Uterus (tissue), 3 donors: ENCODE measurements at regions not wholly inside any gene's neighbourhood (a gene's known extent, or its start where the extent isn't known, plus 50 kb on each side); places are given as distances from the start of the nearest gene placed in this dataset.

Experiments
- DNase-seq, 2 donors: peaks; one replicate each; pipeline ENCODE4 v3.0.0-alpha.2; 2019 to 2020
- H3K27ac ChIP-seq, 2 donors: fragments of 200-600 bp; sonication (generic); 1 replicate in 1 of 2; 2 replicates in 1 of 2; pipeline ENCODE4 v1.5.1; 2016 to 2018
- H3K27me3 ChIP-seq, 2 donors: fragments of 200-600 bp; sonication (generic); one replicate each; pipeline ENCODE4 v1.5.1; 2018 to 2019; ENCODE audit warnings: control low read depth in 1 of 2
- H3K36me3 ChIP-seq, 2 donors: fragments of 200-600 bp; sonication (generic); one replicate each; pipeline ENCODE4 v1.5.1; 2019; ENCODE audit warnings: control low read depth in 1 of 2
- H3K4me1 ChIP-seq, 2 donors: fragments of 200-600 bp; sonication (generic); one replicate each; pipeline ENCODE4 v1.5.1; 2018 to 2019; ENCODE audit warnings: control low read depth in 1 of 2
- H3K4me3 ChIP-seq, 2 donors: fragments of 200-600 bp; sonication (generic); 1 replicate in 1 of 2; 2 replicates in 1 of 2; pipeline ENCODE4 v1.5.1; 2018 to 2019; ENCODE audit warnings: mild to moderate bottlenecking in 1 of 2
- H3K9me3 ChIP-seq, 2 donors: fragments of 200-600 bp; sonication (generic); one replicate each; pipeline ENCODE4 v1.5.1; 2019; ENCODE audit warnings: control low read depth in 1 of 2
- POLR2A ChIP-seq, 2 donors: fragments of 450-650 bp; IDR thresholded peaks; one replicate each; pipeline ENCODE4 v1.6.1; 2016; ENCODE audit warnings: antibody characterized with exemption in 2 of 2, mild to moderate bottlenecking in 1 of 2, moderate library complexity in 1 of 2
- intact Hi-C: fragments of 100-400 bp; cut with DNase I; formaldehyde crosslinking; loops from one replicate; pipeline ENCODE4 v1.15.1; 2023; ENCODE audit warnings: low total_unique reads
- TF ChIP-seq, protein P1 (sequence below), 4 experiments: fragments of 200-600 bp in 2 of 4; fragments of 450-650 bp in 2 of 4; sonication (generic) in 2 of 4; IDR thresholded peaks; one replicate each; pipeline ENCODE4 v1.5.1; 2016 to 2019; ENCODE audit warnings: antibody characterized with exemption in 4 of 4, mild to moderate bottlenecking in 2 of 4, moderate library complexity in 1 of 4
- donor health status: DM: yes; HTN: yes; CAD: no.

DNA sequence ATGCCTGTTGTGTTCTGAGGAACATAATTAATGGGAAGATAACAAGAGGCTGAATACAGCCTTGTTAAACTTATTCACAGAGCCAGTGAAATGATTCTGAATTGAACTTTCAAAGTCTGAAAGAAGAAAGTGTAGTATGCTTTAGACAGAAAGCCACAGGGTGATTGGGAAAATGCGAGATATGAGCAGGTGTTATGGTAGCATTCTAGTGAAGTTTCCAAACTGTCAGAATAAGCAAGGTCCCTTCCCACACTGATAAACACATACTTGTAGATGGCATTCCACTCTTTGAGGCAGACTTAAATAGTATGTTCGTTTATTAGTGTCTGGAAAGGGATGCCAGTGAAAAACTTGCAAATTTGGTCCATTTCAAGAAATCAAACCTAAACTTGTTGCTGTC lies 70.5 kb upstream of the ITPRID2 start:
- Histone ChIP-seq H3K9me3 (no peaks in the 10 kb centered on the region), H3K27me3 (no peaks in the 10 kb centered on the region), H3K27ac (no peak overlapping the region), H3K36me3 (no peaks in the 10 kb centered on the region), H3K4me3 (no peak overlapping the region), H3K4me1 (no peaks in the 10 kb centered on the region)
- TF ChIP-seq, protein P1, sequence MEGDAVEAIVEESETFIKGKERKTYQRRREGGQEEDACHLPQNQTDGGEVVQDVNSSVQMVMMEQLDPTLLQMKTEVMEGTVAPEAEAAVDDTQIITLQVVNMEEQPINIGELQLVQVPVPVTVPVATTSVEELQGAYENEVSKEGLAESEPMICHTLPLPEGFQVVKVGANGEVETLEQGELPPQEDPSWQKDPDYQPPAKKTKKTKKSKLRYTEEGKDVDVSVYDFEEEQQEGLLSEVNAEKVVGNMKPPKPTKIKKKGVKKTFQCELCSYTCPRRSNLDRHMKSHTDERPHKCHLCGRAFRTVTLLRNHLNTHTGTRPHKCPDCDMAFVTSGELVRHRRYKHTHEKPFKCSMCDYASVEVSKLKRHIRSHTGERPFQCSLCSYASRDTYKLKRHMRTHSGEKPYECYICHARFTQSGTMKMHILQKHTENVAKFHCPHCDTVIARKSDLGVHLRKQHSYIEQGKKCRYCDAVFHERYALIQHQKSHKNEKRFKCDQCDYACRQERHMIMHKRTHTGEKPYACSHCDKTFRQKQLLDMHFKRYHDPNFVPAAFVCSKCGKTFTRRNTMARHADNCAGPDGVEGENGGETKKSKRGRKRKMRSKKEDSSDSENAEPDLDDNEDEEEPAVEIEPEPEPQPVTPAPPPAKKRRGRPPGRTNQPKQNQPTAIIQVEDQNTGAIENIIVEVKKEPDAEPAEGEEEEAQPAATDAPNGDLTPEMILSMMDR (IDR thresholded peaks at IDR 0.05) = no peak
- TF ChIP-seq POLR2A (IDR thresholded peaks at IDR 0.05) = no peak
- no peak for DNase-seq
- intact Hi-C loops = no loop called here

DNA sequence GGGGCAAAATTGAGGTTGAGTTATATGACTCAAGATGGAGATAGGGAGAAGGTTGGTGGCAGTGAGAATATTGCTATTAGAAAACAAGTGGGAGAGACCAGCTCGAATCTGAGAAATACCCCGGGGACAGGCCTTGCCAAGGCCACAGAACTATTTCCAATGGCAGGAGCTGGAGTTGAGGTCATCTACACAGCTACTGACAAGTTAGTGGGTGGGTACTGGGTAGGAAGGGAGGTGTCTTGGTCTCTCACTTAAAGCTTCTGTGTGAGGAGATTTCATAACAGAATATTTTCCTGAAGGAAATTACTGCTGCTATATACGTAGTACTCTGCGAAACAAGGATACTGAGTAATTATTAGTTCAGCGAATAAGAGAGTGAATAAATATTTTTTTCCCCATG lies 69.4 kb upstream of the ITPRID2 start:
- no peak for TF ChIP-seq POLR2A (IDR thresholded peaks at IDR 0.05)
- TF ChIP-seq, protein P1 (IDR thresholded peaks at IDR 0.05) = no peak
- H3K27me3 ChIP-seq = no peaks in the 10 kb centered on the region
- intact Hi-C loops = no loop called here
- no peaks in the 10 kb centered on the region for H3K9me3 ChIP-seq
- no peaks in the 10 kb centered on the region for H3K4me1 ChIP-seq
- H3K36me3 ChIP-seq = no peaks in the 10 kb centered on the region
- DNase-seq = no peak
- H3K27ac ChIP-seq = no peak overlapping the region
- H3K4me3 ChIP-seq = no peak overlapping the region

DNA sequence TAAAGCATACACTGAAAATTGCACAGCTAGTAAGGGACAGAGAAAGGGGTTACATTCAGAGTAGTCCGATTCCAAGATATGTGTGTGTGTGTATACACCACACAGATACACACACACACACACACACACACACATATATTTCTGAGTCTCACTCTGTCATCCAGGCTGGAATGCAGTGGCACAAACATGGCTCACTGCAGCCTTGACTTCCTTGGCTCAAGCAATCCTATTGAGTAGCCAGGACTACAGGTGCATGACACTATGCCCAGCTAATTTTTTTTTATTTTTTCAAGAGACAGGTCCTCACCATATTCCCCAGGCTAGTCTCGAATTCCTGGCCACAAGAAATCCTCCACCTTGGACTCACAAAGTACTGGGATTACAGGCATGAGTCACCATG lies 68.1 kb upstream of the ITPRID2 start:
- Histone ChIP-seq H3K9me3 (no peaks in the 10 kb centered on the region), H3K27ac (no peak overlapping the region), H3K27me3 (no peaks in the 10 kb centered on the region), H3K36me3 (no peaks in the 10 kb centered on the region), H3K4me1 (no peaks in the 10 kb centered on the region), H3K4me3 (no peak overlapping the region)
- intact Hi-C loops = no loop called here
- no peak for DNase-seq
- no peak for TF ChIP-seq POLR2A (IDR thresholded peaks at IDR 0.05)
- TF ChIP-seq, protein P1 (IDR thresholded peaks at IDR 0.05) = no peak

DNA sequence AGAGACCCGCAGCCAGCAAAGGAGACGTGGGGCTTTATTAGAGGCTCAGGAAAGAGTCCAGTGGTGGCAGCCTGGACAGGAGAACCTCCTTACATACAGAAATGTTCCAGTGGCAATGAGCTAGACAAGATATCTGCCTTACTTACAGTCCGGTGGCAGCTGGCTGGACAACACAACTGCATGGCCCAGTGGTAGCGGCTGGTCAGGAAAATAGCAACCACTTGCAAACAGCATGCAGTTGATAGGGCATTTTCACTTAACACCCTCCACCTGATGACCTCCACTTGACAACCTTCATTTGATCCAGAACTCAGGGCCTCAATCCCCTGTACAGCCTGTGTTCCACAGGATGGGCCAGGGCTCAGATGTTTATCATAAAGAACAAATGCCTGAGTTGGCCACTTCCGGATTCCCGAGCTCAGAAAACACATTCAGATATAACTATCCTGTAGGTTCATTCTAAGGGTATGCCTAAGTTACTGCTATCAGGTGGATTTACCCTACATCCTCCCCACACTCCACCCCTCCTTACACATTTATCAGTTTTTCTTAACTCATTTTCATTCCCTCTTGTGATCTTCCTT lies 63.3 kb upstream of the ITPRID2 start:
- DNase-seq = no peak
- no peak overlapping the region for H3K4me3 ChIP-seq
- H3K36me3 ChIP-seq = no peaks in the 10 kb centered on the region
- no peaks in the 10 kb centered on the region for H3K9me3 ChIP-seq
- TF ChIP-seq, protein P1 (IDR thresholded peaks at IDR 0.05) = no peak
- TF ChIP-seq POLR2A (IDR thresholded peaks at IDR 0.05) = no peak
- H3K4me1 ChIP-seq = no peaks in the 10 kb centered on the region
- H3K27ac ChIP-seq = no peak overlapping the region
- intact Hi-C loops = no loop called here
- H3K27me3 ChIP-seq = no peaks in the 10 kb centered on the region

DNA sequence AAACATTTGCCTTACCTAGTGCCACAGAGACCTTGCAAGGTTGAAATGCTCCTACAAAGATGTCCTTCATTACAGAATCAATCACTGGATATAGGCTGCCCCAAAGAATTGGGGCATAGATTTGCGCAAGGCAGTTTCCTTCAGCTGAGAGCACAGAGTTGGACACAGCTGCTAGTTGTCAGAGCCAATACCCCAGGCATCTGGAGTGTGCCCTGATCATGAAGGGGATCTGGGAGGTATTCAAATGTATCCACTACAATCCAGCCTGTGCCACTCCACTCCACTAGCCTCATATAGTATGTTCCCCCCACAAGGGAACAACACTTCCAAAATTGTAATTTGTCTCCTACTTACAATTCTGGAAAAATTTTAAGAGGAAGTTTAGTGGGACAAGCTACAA lies 62.3 kb upstream of the ITPRID2 start:
- Histone ChIP-seq H3K27ac (no peak overlapping the region), H3K27me3 (no peaks in the 10 kb centered on the region), H3K4me1 (no peaks in the 10 kb centered on the region), H3K9me3 (no peaks in the 10 kb centered on the region), H3K4me3 (no peak overlapping the region), H3K36me3 (no peaks in the 10 kb centered on the region)
- TF ChIP-seq, protein P1 (IDR thresholded peaks at IDR 0.05) = no peak
- no peak for TF ChIP-seq POLR2A (IDR thresholded peaks at IDR 0.05)
- intact Hi-C loops = no loop called here
- no peak for DNase-seq
